H9 (cell line): ENCODE measurements at regions not wholly inside any gene's neighbourhood (a gene's known extent, or its start where the extent isn't known, plus 50 kb on each side); places are given as distances from the start of the nearest gene placed in this dataset.
"Not testable (repeated sequence)": the region's sequence is repeated elsewhere in the genome, so short reads cannot be mapped to it uniquely, and the experiment has no call there.

Source experiments
- DNase-seq: peaks from one replicate; pipeline ENCODE4 v3.0.0-alpha.2; 2017
- H2AFZ ChIP-seq: one replicate; pipeline ENCODE4 v1.6.1; 2013; ENCODE audit warnings: mild to moderate bottlenecking, low read length, control low read depth, moderate library complexity
- H2AK5ac ChIP-seq: 2 replicates; pipeline ENCODE4 v1.6.1; 2013; ENCODE audit warnings: low read length, control low read depth, mixed read lengths; ENCODE audit not compliant: insufficient read length
- H2BK120ac ChIP-seq: one replicate; pipeline ENCODE4 v1.6.1; 2013; ENCODE audit warnings: low read depth, mild to moderate bottlenecking, low read length, control low read depth, inconsistent platforms; ENCODE audit not compliant: poor library complexity, severe bottlenecking
- H2BK12ac ChIP-seq: 2 replicates; pipeline ENCODE4 v1.6.1; 2013; ENCODE audit warnings: low read length, control low read depth, mixed read lengths, low read depth; ENCODE audit not compliant: insufficient read length
- H2BK15ac ChIP-seq: 2 replicates; pipeline ENCODE4 v1.6.1; 2013; ENCODE audit warnings: low read depth, low read length, control low read depth
- H2BK20ac ChIP-seq: one replicate; pipeline ENCODE4 v1.6.1; 2013; ENCODE audit warnings: low read depth, mild to moderate bottlenecking, low read length, control low read depth, inconsistent platforms; ENCODE audit not compliant: poor library complexity, severe bottlenecking
- H2BK5ac ChIP-seq: 2 replicates; pipeline ENCODE4 v1.6.1; 2013; ENCODE audit warnings: low read length, control low read depth, mixed read lengths; ENCODE audit not compliant: insufficient read length
- H3K14ac ChIP-seq: 2 replicates; pipeline ENCODE4 v1.6.1; 2013; ENCODE audit warnings: low read length, control low read depth; ENCODE audit not compliant: insufficient read depth
- H3K18ac ChIP-seq: 2 replicates; pipeline ENCODE4 v1.6.1; 2013; ENCODE audit warnings: low read depth, mild to moderate bottlenecking, mixed read lengths, low read length, control low read depth; ENCODE audit not compliant: insufficient read length
- H3K23ac ChIP-seq: 2 replicates; pipeline ENCODE4 v1.6.1; 2013; ENCODE audit warnings: low read length, control low read depth, mixed read lengths, low read depth; ENCODE audit not compliant: insufficient read length
- H3K23me2 ChIP-seq: 2 replicates; pipeline ENCODE4 v1.6.1; 2013; ENCODE audit warnings: low read depth, mild to moderate bottlenecking, mixed read lengths, low read length, control low read depth; ENCODE audit not compliant: insufficient read length, poor library complexity, severe bottlenecking
- H3K27ac ChIP-seq: 2 replicates; pipeline ENCODE4 v1.5.1; 2013; ENCODE audit warnings: low read length, control low read depth, mixed read lengths, low read depth; ENCODE audit not compliant: insufficient read length
- H3K27me3 ChIP-seq: 2 replicates; pipeline ENCODE4 v1.6.1; 2013; ENCODE audit warnings: low read length, control low read depth, inconsistent platforms; ENCODE audit not compliant: insufficient read depth
- H3K4ac ChIP-seq: 2 replicates; pipeline ENCODE4 v1.6.1; 2013; ENCODE audit warnings: low read depth, mild to moderate bottlenecking, control low read depth, inconsistent platforms, low read length, moderate library complexity
- H3K4me1 ChIP-seq: 2 replicates; pipeline ENCODE4 v1.6.1; 2013; ENCODE audit warnings: low read length, control low read depth, inconsistent platforms; ENCODE audit not compliant: insufficient read depth
- H3K4me2 ChIP-seq: 2 replicates; pipeline ENCODE4 v1.6.1; 2013; ENCODE audit warnings: low read length, control low read depth, mixed read lengths; ENCODE audit not compliant: insufficient read length, insufficient read depth
- H3K56ac ChIP-seq: 2 replicates; pipeline ENCODE4 v1.6.1; 2013; ENCODE audit warnings: low read depth, mild to moderate bottlenecking, mixed read lengths, low read length, control low read depth; ENCODE audit not compliant: insufficient read length
- H3K79me1 ChIP-seq: 2 replicates; pipeline ENCODE4 v1.6.1; 2013; ENCODE audit warnings: low read depth, mild to moderate bottlenecking, moderate library complexity, low read length, control low read depth, inconsistent platforms; ENCODE audit not compliant: insufficient read depth, poor library complexity, severe bottlenecking
- H3K79me2 ChIP-seq: 2 replicates; pipeline ENCODE4 v1.6.1; 2013; ENCODE audit warnings: low read length, control low read depth, inconsistent platforms; ENCODE audit not compliant: insufficient read depth
- H3K9ac ChIP-seq: 2 replicates; pipeline ENCODE4 v1.6.1; 2013; ENCODE audit warnings: low read length, control low read depth, mixed read lengths; ENCODE audit not compliant: insufficient read length; ENCODE audit errors: extremely low read depth
- H3K9me3 ChIP-seq: one replicate; pipeline ENCODE4 v1.6.1; 2013; ENCODE audit warnings: low read depth, low read length, inconsistent platforms; ENCODE audit not compliant: control insufficient read depth
- H3T11ph ChIP-seq: one replicate; pipeline ENCODE4 v1.6.1; 2013; ENCODE audit warnings: mild to moderate bottlenecking, low read length, control low read depth, inconsistent platforms
- H4K20me1 ChIP-seq: one replicate; pipeline ENCODE4 v1.6.1; 2013; ENCODE audit not compliant: control insufficient read depth, insufficient read length, insufficient read depth
- H4K5ac ChIP-seq: 2 replicates; pipeline ENCODE4 v1.6.1; 2013; ENCODE audit warnings: low read depth, mild to moderate bottlenecking, mixed read lengths, low read length, control low read depth; ENCODE audit not compliant: insufficient read length
- H4K8ac ChIP-seq: replicated peaks from 2 replicates; pipeline ENCODE4 v1.6.1; 2013; ENCODE audit warnings: low read length, control low read depth, mixed read lengths, low read depth; ENCODE audit not compliant: insufficient read length
- H4K91ac ChIP-seq: 2 replicates; pipeline ENCODE4 v1.6.1; 2013; ENCODE audit warnings: low read depth, mild to moderate bottlenecking, moderate library complexity, mixed read lengths, low read length, control low read depth; ENCODE audit not compliant: insufficient read length
- H3K27ac Mint-ChIP-seq, 3 experiments: 2 replicates in 2 of 3; 3 replicates in 1 of 3; pipeline ENCODE4 v1.8.0; 2020 to 2021; ENCODE audit warnings: mixed read lengths in 3 of 3, mild to moderate bottlenecking in 1 of 3, moderate library complexity in 1 of 3
- H3K27me3 Mint-ChIP-seq: 2 replicates; pipeline ENCODE4 v1.8.0; 2021; ENCODE audit warnings: low read depth, mild to moderate bottlenecking, moderate library complexity, mixed read lengths
- H3K36me3 Mint-ChIP-seq, 3 experiments: 2 replicates in 2 of 3; 3 replicates in 1 of 3; pipeline ENCODE4 v1.8.0; 2020 to 2021; ENCODE audit warnings: low read depth in 3 of 3, mixed read lengths in 3 of 3; ENCODE audit not compliant: insufficient read depth in 1 of 3
- H3K4me1 Mint-ChIP-seq, 2 experiments: 2 replicates each; pipeline ENCODE4 v1.8.0; 2020; ENCODE audit warnings: mixed read lengths in 2 of 2
- H3K4me3 Mint-ChIP-seq, 2 experiments: 2 replicates in 1 of 2; 3 replicates in 1 of 2; pipeline ENCODE4 v1.8.0; 2020 to 2021; ENCODE audit warnings: mild to moderate bottlenecking in 2 of 2, mixed read lengths in 2 of 2, moderate library complexity in 1 of 2
- H3K9me3 Mint-ChIP-seq, 2 experiments: 2 replicates in 1 of 2; 3 replicates in 1 of 2; pipeline ENCODE4 v1.8.0; 2020; ENCODE audit warnings: mild to moderate bottlenecking in 2 of 2, mixed read lengths in 2 of 2, moderate library complexity in 1 of 2
- CTCF ChIP-seq: fragments of 200-600 bp; sonication (generic); conservative IDR thresholded peaks from 3 replicates; pipeline ENCODE4 v1.8.0; 2021; ENCODE audit warnings: antibody characterized with exemption, mild to moderate bottlenecking
- WGBS: extraction: QIAGEN DNeasy Blood & Tissue Kit; methylation state at CpG from one replicate; pipeline ENCODE4 v1.1.7; 2013; ENCODE audit warnings: missing lambda C conversion rate, low lambda C conversion rate, mixed read lengths; ENCODE audit not compliant: insufficient read length; ENCODE audit errors: extremely low coverage; 5-methylcytosine and 5-hydroxymethylcytosine counted together

- no peaks in the 10 kb centered on the region for H3K9me3 ChIP-seq
- no CpG with 5 or more reads among the region's 7 CpGs for WGBS
- no peak overlapping the region for H3K14ac ChIP-seq
- H3K27ac Mint-ChIP-seq, result no peak overlapping the region
- H3K27me3 Mint-ChIP-seq, result no peaks in the 10 kb centered on the region
- no peak overlapping the region for H2BK12ac ChIP-seq
- H3K79me1 ChIP-seq, result no peaks in the 10 kb centered on the region
- no peaks in the 10 kb centered on the region for H3K79me2 ChIP-seq
- no peak overlapping the region for H2BK15ac ChIP-seq
- no peak overlapping the region for H3K9ac ChIP-seq
- no peak overlapping the region for H4K8ac ChIP-seq
- no peak overlapping the region for H2BK120ac ChIP-seq
- peaks cover 2% of the 10 kb centered on the region; the same call in 1 of the 2 replicates for H3K4me1 ChIP-seq
- no peak overlapping the region for H3K23ac ChIP-seq
- H2BK20ac ChIP-seq, result no peak overlapping the region
- no peak overlapping the region for H3K27ac ChIP-seq
- no peak overlapping the region for H3T11ph ChIP-seq
- no peaks in the 10 kb centered on the region; a peak in 1 of 5 replicates for H3K9me3 Mint-ChIP-seq
- H2BK5ac ChIP-seq, result no peak overlapping the region
- H3K4ac ChIP-seq, result no peak overlapping the region
- H3K18ac ChIP-seq, result no peak overlapping the region
- no peaks in the 10 kb centered on the region for H4K20me1 ChIP-seq
- TF ChIP-seq CTCF, result no peak
- no peak overlapping the region for H4K91ac ChIP-seq
- no peak overlapping the region for H3K4me3 Mint-ChIP-seq
- H3K4me1 Mint-ChIP-seq, result peaks cover 29 to 34% of the 10 kb centered on the region in 2 experiments
- H2AK5ac ChIP-seq, result no peak overlapping the region
- H3K4me2 ChIP-seq, result no peak overlapping the region
- H3K56ac ChIP-seq, result no peak overlapping the region
- no peak overlapping the region for H4K5ac ChIP-seq
- no peaks in the 10 kb centered on the region for H3K23me2 ChIP-seq
- peaks cover 3 to 5% (median 4%) of the 10 kb centered on the region in 3 experiments; a peak in 5 of 7 replicates for H3K36me3 Mint-ChIP-seq
- H2AFZ ChIP-seq, result no peak overlapping the region
- DNase-seq, result no peak
- H3K27me3 ChIP-seq, result no peaks in the 10 kb centered on the region; the same call in 1 of the 2 replicates
Measured at GRCh38 chr6:155628306-155628705, 172.7 kb upstream of the NOX3 start.

- not testable (repeated sequence) for H3T11ph ChIP-seq, H3K9ac ChIP-seq, H2BK20ac ChIP-seq, H3K9me3 Mint-ChIP-seq, H3K79me1 ChIP-seq, H3K18ac ChIP-seq, H3K23ac ChIP-seq, H2BK120ac ChIP-seq, H3K27me3 Mint-ChIP-seq, DNase-seq, H3K36me3 Mint-ChIP-seq, H2BK15ac ChIP-seq, H3K4ac ChIP-seq, H4K8ac ChIP-seq, H4K5ac ChIP-seq, H3K56ac ChIP-seq, H3K4me1 ChIP-seq, H4K91ac ChIP-seq, H3K27ac ChIP-seq, H3K4me2 ChIP-seq, H4K20me1 ChIP-seq, H3K9me3 ChIP-seq, H2BK5ac ChIP-seq, H2AFZ ChIP-seq, H3K14ac ChIP-seq, H3K23me2 ChIP-seq, H3K27me3 ChIP-seq, H3K79me2 ChIP-seq, H2BK12ac ChIP-seq, H2AK5ac ChIP-seq, H3K4me3 Mint-ChIP-seq
- H3K27ac Mint-ChIP-seq, result 0 out of 7 replicates have a peak overlapping the region, but pooled peaks of 1 of the 3 experiments have one; percentile 22
- WGBS, result no CpG with 5 or more reads among the region's 4 CpGs
- peaks cover 34 to 39% of the 10 kb centered on the region in 2 experiments for H3K4me1 Mint-ChIP-seq
Measured at GRCh38 chr6:155627722-155628212, 172.1 kb upstream of the NOX3 start.
